ENCODE measurements at regions not wholly inside any gene's neighbourhood (a gene's known extent, or its start where the extent isn't known, plus 50 kb on each side); places are given as distances from the start of the nearest gene placed in this dataset.

GRCh38 chr2:167340322-167340721, 452.0 kb downstream of the XIRP2 start:
- no peaks in the 10 kb centered on the region for H3K27me3 ChIP-seq (ENCODE audit: control insufficient read depth, insufficient read depth, low read length)
- ATAC-seq (no peak), DNase-seq (no peak)
- 86% methylated on average over 4 of the region's 4 CpGs for WGBS (ENCODE audit: insufficient coverage)
- TF ChIP-seq, protein P1, sequence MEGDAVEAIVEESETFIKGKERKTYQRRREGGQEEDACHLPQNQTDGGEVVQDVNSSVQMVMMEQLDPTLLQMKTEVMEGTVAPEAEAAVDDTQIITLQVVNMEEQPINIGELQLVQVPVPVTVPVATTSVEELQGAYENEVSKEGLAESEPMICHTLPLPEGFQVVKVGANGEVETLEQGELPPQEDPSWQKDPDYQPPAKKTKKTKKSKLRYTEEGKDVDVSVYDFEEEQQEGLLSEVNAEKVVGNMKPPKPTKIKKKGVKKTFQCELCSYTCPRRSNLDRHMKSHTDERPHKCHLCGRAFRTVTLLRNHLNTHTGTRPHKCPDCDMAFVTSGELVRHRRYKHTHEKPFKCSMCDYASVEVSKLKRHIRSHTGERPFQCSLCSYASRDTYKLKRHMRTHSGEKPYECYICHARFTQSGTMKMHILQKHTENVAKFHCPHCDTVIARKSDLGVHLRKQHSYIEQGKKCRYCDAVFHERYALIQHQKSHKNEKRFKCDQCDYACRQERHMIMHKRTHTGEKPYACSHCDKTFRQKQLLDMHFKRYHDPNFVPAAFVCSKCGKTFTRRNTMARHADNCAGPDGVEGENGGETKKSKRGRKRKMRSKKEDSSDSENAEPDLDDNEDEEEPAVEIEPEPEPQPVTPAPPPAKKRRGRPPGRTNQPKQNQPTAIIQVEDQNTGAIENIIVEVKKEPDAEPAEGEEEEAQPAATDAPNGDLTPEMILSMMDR (IDR thresholded peaks at IDR 0.05), result no peak
- no peaks in the 10 kb centered on the region for H3K9me3 ChIP-seq (ENCODE audit: control insufficient read depth, insufficient read depth, low read length)
- Mint-ChIP-seq H3K27ac (no peak overlapping the region), H3K4me1 (no peaks in the 10 kb centered on the region), H3K4me3 (no peak overlapping the region), H3K36me3 (no peaks in the 10 kb centered on the region), H3K27me3 (ENCODE audit: low read depth in 2 of 2) (no peaks in the 10 kb centered on the region), H3K9me3 (peaks cover 4 to 5% of the 10 kb centered on the region in 2 donors)
- H3K4me1 ChIP-seq (ENCODE audit: control insufficient read depth, insufficient read depth, low read length), result no peaks in the 10 kb centered on the region
- no peaks in the 10 kb centered on the region for H3K36me3 ChIP-seq (ENCODE audit: control insufficient read depth, insufficient read depth, low read length)
- intact Hi-C loops (cut with micrococcal nuclease), result no loop called here
- H3K4me3 ChIP-seq (ENCODE audit: low read length), result no peak overlapping the region
- H3K27ac ChIP-seq (ENCODE audit: low read length), result no peak overlapping the region

GRCh38 chr2:167336213-167336612, 447.9 kb downstream of the XIRP2 start:
- Histone ChIP-seq H3K27ac (ENCODE audit: low read length) (no peak overlapping the region), H3K36me3 (ENCODE audit: control insufficient read depth, insufficient read depth, low read length) (no peaks in the 10 kb centered on the region), H3K4me3 (ENCODE audit: low read length) (no peak overlapping the region), H3K4me1 (ENCODE audit: control insufficient read depth, insufficient read depth, low read length) (no peaks in the 10 kb centered on the region), H3K9me3 (ENCODE audit: control insufficient read depth, insufficient read depth, low read length) (no peaks in the 10 kb centered on the region), H3K27me3 (ENCODE audit: control insufficient read depth, insufficient read depth, low read length) (no peaks in the 10 kb centered on the region)
- WGBS (ENCODE audit: insufficient coverage), result 88% methylated on average over 2 of the region's 2 CpGs
- intact Hi-C loops (cut with micrococcal nuclease), result no loop called here
- H3K27me3 Mint-ChIP-seq (ENCODE audit: low read depth in 2 of 2), result no peaks in the 10 kb centered on the region
- H3K9me3 Mint-ChIP-seq, result peaks cover 2 to 4% of the 10 kb centered on the region in 2 donors
- no peak for ATAC-seq
- H3K27ac Mint-ChIP-seq, result no peak overlapping the region
- TF ChIP-seq, protein P1 (IDR thresholded peaks at IDR 0.05), result no peak
- no peak overlapping the region for H3K4me3 Mint-ChIP-seq
- H3K4me1 Mint-ChIP-seq, result no peaks in the 10 kb centered on the region
- no peaks in the 10 kb centered on the region for H3K36me3 Mint-ChIP-seq
- DNase-seq, result no peak

- DNase-seq (no peak), ATAC-seq (no peak)
- Mint-ChIP-seq H3K4me3 (no peak overlapping the region), H3K36me3 (no peaks in the 10 kb centered on the region), H3K9me3 (peaks cover 2 to 4% of the 10 kb centered on the region in 2 donors), H3K4me1 (no peaks in the 10 kb centered on the region), H3K27ac (no peak overlapping the region), H3K27me3 (ENCODE audit: low read depth in 2 of 2) (no peaks in the 10 kb centered on the region)
- Histone ChIP-seq H3K27me3 (ENCODE audit: control insufficient read depth, insufficient read depth, low read length) (no peaks in the 10 kb centered on the region), H3K4me3 (ENCODE audit: low read length) (no peak overlapping the region), H3K27ac (ENCODE audit: low read length) (no peak overlapping the region), H3K9me3 (ENCODE audit: control insufficient read depth, insufficient read depth, low read length) (no peaks in the 10 kb centered on the region), H3K4me1 (ENCODE audit: control insufficient read depth, insufficient read depth, low read length) (no peaks in the 10 kb centered on the region), H3K36me3 (ENCODE audit: control insufficient read depth, insufficient read depth, low read length) (no peaks in the 10 kb centered on the region)
- intact Hi-C loops (cut with micrococcal nuclease), result no loop called here
- 91% methylated on average over 1 of the region's 2 CpGs for WGBS (ENCODE audit: insufficient coverage)
- TF ChIP-seq, protein P1 (IDR thresholded peaks at IDR 0.05), result no peak
Observed at GRCh38 chr2:167335541-167335992, 447.3 kb downstream of the XIRP2 start.

GRCh38 chr2:167334146-167334742, 446.0 kb downstream of the XIRP2 start:
- Histone ChIP-seq H3K36me3 (ENCODE audit: control insufficient read depth, insufficient read depth, low read length) (no peaks in the 10 kb centered on the region), H3K4me1 (ENCODE audit: control insufficient read depth, insufficient read depth, low read length) (no peaks in the 10 kb centered on the region), H3K27ac (ENCODE audit: low read length) (no peak overlapping the region), H3K9me3 (ENCODE audit: control insufficient read depth, insufficient read depth, low read length) (no peaks in the 10 kb centered on the region), H3K27me3 (ENCODE audit: control insufficient read depth, insufficient read depth, low read length) (no peaks in the 10 kb centered on the region), H3K4me3 (ENCODE audit: low read length) (no peak overlapping the region)
- Mint-ChIP-seq H3K36me3 (no peaks in the 10 kb centered on the region), H3K27me3 (ENCODE audit: low read depth in 2 of 2) (no peaks in the 10 kb centered on the region), H3K9me3 (peaks cover 2 to 7% of the 10 kb centered on the region in 2 donors), H3K4me3 (no peak overlapping the region), H3K27ac (no peak overlapping the region), H3K4me1 (no peaks in the 10 kb centered on the region)
- TF ChIP-seq, protein P1 (IDR thresholded peaks at IDR 0.05), result no peak
- ATAC-seq (no peak), DNase-seq (no peak)
- intact Hi-C loops (cut with micrococcal nuclease), result no loop called here
- WGBS (ENCODE audit: insufficient coverage), result 57% methylated on average over 1 of the region's 1 CpG
